CD4-positive, alpha-beta T cell treated with Interleukin-6 at 100 ng/mL for 8 hours (primary cell): ENCODE measurements at regions not wholly inside any gene's neighbourhood (a gene's known extent, or its start where the extent isn't known, plus 50 kb on each side); places are given as distances from the start of the nearest gene placed in this dataset.

Source experiments
- DNase-seq: peaks from one replicate; pipeline ENCODE4 v3.0.0-alpha.2; 2020; ENCODE audit warnings: mixed read lengths, low spot score

DNA sequence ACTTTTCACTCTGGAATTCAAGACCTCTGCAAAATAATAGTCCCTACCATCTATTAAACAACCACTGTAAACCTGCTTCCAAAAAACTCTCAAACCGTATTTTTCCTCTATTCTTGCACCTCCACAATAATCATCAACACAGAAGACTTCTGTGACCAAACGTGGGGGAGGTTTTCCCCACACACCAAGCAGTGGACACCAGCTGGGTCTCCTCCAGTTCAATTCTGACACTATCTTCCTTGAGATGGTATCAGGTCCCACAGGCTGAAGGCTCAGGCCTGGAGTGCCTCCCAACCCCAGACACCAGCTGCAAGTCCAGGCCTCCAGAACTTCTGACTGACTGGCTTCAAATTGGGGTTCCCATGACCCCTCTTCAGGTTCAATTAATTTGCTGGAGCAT lies 89.6 kb upstream of the RAP2B start:
- DNase-seq: no peak

DNA sequence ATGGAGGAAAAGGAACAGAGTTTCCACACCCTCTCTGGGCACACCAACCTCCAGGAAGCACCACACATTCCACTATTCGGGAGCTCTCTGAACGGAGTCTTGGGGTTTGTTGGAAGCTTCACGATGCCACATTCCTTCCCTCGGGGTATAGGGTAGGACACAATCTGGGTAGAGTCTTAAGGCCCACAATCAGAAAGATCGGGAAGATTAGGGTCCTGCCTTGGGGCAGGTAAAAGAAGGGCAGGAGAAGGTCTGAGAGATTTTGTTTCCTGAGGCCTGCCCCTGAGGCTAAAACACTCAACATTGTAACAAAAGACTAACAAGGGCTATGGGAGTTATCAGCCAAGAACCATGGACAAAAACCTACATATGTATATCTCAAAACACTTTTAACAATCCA lies 89.2 kb upstream of the RAP2B start:
- no peak for DNase-seq

DNA sequence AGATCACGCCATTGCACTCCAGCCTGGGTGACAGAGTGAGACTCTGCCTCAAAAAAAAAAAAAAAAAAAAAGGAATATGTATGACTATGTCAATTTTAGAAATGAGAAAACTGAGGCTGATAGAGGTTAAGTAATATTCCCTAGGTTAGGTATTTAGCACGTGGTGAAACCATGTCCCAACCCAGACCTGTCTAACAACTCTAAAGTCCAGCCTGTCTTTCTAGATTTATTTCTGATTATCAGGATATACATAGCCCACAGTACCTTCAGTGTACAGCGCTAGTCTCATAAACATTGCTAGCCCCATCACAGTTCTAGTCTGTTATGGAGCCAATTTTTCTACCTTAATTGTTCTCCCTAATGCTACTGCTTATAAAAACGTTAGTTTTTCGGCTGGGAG lies 88.4 kb upstream of the RAP2B start:
- DNase-seq: no peak

DNA sequence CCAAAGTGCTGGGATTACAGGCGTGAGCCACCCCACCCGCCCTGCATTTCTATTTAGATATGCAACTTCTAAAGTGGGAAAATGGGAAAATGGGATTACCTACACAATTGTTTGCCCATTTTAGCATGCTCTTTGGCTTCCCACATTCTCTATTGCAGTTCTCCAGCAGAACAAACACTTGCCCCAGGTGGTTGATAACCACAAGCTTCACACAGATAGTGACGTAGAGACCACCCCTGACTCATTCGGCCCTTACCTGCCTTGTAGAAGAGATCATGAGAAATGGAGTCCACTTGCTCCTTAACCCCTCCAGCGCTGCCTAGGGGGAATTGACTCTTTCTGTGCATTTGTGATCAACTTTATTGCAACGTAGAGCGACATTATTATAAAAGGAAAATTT lies 83.2 kb upstream of the RAP2B start:
- DNase-seq: no peak

DNA sequence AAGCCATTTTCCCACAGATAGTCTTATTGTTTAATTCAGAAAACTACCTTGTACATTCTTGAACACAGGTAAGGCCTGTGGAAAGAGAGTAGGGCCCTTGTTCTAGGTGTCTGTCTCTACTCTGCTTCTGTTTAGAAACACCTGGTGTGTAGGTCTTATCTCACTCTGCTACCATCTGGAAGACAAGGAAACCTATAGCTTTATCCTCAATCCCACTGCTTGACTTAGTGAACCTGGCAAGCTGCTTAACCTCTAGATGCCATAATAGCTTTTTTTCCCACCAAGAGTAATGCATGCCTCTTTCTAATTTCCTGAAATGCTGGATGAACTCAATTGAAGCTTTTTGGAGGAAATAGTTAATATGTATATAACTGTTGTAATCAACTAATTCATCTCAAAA lies 82.6 kb upstream of the RAP2B start:
- DNase-seq: no peak

DNA sequence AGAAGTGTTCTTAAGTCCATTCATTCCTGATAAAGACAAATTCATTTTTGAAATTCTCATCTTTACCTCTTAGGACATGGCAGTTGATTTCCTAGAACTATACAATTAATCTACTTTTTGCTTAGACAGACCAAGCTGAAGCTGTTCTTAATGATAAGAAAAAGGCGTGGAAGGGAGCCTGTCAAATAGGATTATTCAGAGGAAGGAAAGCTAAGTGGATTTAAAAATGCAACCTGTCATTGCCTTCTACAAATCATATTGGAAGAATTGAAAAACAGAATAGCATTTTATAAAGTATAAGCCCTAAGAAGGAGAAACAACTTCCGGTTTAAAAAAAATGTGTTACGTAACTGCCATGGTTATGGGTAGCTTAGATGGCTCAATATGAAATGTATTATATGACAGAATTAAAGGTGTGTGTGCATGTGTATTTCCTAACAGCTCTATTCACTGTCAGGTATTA lies 81.2 kb upstream of the RAP2B start:
- no peak for DNase-seq

DNA sequence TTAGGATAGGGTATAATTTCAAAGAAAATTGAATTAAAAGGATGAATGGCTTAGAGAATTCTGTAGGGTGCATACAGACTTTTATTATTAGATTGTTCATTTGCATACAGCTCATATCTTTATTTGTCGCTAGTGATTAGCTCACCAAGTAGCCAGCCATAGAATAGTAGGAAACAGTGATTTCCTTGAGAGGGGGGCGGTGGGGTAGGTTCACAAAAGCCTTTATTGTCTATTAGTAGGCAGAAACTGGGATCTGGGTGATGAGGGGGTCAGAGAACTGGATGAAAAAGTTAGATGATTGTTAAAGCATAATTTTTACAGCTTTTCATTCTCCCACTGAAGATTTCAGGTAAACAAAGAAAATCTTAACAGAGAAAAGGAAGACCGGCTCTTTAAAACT lies 77.6 kb upstream of the RAP2B start:
- DNase-seq: no peak

DNA sequence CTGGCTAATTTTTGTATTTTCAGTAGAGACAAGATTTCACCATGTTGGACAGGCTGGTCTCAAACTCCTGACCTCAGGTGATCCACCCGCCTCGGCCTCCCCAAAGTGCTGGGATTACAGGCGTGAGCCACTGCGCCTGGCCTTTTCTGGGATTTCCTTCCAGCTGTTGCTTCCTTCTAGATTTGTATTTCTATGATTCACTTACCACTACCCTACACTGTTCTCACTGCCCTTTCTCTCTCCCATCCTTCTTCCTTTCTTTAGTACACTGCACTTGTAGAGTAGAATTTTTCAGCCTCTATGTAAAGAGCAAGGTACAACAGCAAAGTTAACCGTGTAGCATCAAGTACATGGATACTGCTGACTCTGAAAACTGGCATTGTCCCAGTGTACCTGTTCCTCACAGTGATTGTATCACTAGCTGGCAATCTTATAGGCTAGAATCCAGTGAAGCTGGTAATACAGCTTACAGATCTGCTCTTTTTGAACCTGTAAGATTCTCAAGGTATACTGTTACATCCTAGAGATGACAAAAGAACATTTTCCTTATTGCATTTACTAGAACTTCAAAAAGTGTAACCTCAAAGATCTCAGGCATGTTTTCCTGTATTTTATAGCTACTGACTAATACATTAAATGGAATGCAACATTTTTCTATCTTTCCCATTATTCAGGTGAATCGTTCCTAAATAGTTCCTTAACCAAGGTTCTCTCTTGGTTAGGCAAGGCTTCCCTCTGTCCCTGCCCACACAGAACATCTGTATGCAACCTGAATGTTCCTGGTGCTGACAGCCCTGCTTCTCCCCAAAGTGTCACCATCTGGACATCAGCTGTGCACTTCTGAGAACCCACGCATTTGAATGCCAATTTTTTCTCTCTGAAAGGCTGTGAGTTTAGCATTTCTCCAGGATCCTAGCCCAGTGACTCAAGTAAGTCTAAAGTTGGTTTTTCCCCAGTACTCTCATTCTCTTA lies 74.1 kb upstream of the RAP2B start:
- DNase-seq: no peak

DNA sequence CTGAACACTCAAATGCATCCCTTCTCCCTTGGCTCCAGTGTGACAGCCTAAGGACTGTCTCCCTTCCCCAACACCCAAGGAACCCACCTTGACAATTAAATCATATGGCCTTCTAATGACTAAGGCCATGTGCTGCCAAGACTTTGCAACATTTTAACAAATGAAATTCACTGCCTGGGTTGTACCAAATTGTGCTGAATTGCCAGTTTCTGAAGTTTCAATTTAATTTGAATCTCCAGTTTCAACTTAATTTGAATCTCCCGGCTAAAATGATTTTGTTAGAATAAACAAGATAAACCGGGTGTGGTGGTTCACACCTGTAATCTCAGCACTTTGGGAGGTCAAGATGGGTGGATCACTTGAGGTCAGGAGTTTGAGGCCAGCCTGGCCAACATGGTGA lies 72.4 kb upstream of the RAP2B start:
- no peak for DNase-seq

DNA sequence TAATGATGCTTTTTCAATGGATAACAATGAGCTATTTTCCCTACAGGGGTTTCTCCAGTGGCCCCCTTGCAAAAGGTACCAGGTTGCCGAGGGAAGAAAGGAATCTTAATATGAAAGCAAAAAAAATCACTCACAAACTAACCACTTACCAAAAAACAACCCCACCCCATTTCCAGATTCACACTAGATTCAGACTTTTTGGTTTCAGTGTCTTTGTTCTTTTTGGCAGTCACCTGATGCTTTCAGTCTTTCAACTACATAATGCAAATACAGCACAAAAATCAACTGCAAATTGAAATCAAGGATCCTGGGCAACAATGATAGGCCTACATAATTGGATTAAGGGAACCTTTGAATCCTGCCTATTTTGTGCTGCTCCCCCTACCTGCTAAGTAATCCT lies 71.1 kb upstream of the RAP2B start:
- peak; percentile 25 for DNase-seq

DNA sequence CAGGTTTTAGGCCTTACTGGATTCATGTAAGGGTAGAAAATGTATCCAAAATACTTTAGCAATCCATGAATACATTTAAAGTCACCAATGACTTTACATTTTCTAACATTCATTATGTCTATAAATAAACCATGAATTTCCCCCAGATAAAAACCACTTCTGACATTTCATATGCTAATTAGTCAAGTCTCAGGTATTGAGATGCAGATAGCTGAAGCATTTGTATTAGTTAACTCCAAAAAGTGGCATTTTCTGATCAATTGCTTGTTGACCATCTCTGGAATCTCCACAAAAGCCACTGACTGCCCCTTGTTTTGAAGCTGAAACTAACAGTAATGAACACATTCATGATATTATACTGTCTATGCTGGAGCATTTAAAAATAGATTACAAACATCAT lies 68.4 kb upstream of the RAP2B start:
- DNase-seq: no peak

DNA sequence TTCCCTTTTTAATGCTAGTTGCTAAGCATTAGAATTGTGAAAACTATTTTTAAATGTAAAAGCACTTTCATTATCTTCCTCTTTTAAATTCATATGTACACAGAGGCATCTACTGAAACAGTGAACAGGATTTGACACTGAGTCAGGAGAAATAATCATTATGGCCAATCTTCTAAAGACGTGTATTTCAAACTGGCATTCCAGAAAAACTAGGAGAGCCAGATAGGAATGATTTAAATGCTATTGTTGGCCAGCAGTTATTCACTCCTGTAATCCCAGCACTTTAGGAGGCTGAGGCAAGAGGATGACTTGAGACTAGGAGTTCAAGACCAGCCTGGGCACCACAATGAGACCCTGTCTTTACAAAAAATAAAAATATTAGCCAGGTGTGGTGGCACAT lies 67.6 kb upstream of the RAP2B start:
- DNase-seq: no peak

DNA sequence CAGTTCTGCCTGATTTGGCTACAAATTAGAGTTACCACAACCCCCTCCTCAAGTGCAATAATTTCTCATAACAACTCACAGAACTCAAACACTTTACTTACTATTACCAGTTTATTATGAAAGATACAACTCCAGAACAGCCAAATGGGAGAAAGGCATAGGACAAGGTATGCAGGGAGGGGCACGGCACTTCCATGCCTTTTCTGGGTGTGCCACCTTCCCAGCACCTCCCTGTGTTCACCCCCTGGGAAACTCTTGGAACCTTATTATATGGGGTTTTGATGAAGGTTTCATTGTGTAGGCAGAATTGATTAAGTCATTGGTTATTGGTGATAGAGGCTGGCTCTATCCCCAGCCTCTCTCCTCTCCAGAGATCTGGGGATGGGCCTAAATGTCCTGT lies 66.6 kb upstream of the RAP2B start:
- DNase-seq: no peak

DNA sequence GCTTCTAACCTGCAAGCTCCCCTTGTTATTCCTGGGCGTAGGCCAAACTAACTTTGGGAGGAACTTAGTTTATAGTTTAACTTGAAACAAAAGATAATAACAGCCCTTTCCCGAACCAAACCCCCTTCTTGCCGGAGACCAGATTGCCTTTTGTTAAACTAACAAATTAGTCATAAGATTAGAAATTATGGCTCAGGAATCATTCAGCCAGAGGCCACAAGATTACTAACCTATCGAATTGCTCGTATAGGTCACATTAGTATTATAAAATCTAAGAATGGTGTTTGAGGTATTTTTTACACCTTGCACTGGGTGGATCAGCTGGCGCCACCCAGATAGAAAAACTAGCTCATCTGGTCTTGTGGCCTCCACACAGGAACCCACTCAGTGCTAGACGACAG lies 65.3 kb upstream of the RAP2B start:
- no peak for DNase-seq

DNA sequence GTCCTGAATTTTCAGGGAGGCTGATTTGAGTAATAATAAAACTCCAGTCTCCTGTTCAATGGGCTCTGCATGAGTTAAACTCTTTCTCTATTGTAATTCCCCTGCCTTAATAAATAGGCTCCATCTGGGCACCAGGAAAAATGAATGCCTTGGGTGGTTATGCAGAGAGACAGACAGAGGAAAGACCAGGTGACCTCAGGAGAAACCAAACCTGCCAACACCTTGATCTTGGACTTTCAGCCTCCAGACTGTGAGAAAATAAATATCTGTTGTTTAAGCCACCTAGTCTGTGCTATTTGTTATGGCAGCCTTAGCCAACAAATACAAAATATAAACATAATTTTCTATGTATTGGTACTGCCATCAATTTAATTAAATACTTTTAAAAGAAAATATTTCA lies 64.8 kb upstream of the RAP2B start:
- no peak for DNase-seq

DNA sequence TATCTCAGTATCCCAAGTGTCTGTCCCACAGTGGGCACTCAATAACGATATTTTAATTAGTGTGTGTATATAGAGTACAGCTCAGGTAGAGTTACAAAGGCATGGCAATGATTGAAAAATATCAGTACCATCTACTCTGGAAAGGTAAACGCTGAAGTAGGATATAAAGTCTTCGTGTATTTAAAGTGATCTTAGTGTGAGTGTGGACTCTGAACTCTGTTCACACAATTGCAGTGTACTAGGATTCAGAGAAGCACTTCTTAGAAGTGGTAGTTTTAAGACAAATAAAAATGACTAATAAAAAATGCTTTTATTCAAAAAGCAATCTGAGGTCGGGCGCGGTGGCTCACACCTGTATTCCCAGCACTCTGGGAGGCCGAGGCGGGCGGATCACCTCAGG lies 62.9 kb upstream of the RAP2B start:
- DNase-seq: no peak

DNA sequence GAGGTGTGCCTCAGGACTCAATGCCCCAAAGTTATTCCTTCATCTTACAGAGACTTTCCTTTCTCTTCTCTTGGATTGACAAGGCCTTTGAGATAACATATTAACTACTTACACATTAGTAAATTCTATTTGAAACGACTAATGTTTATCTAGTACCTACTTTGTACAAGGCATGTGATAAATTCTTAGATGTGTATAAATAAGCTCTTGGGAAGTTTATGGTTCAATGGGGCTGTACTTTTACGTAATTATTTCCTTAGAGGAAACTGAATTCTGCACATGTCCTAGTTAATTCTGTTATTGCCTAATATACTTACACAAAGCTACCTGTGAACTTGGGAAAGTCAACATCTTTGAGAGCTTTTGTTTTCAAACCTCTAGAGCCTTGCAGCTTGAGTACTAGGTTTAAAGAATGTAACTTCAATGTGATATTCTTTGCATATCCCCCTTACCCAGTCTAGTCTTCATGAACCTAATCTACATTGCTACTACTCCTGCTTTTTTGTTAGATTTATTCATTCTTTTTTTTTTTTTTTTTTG lies 58.5 kb upstream of the RAP2B start:
- DNase-seq: no peak

DNA sequence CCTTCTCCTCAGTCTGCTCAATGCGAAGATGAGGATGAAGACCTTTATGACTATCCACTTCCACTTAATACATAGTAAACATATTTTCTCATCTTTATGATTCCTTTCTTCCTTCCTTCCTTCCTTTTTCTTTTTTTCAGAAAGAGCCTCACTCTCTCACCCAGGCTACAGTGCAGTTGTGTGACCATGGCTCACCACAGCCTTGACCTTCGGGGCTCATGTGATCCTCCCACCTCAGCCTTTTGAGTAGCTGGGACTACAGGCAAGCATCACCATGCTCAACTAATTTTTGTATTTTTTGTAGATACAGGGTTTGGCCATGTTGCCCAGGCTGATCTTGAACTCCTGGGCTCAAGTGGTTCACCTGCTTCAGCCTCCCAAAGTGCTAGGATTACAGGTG lies 52.0 kb upstream of the RAP2B start:
- DNase-seq: no peak

DNA sequence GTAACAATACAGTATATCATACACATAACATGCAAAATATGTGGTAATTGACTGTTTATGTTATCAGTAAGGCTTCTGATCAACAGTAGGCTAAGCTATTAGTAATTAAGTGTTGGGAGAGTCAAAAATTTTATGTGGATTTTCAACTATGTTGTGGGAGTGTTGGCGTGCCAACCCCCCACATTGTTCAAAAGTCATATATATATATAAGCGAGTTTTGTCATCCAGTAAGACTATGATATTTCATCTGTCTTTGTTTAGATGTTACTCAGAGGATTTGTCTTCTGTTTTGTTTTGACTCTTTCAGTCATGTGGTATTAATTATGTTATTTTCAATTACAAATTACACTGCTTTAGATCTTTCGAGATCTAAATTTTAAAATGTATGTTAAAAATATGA lies 51.0 kb upstream of the RAP2B start:
- DNase-seq: no peak
